Parathyroid adenoma (tissue), 2 donors: ENCODE measurements at regions not wholly inside any gene's neighbourhood (a gene's known extent, or its start where the extent isn't known, plus 50 kb on each side); places are given as distances from the start of the nearest gene placed in this dataset.
A peak's percentile ranks its signal among the peaks of the same experiment; 100 is the strongest.

Experiments
- H2AFZ ChIP-seq: fragments of 300-600 bp; sonication (generic); one replicate; pipeline ENCODE4 v1.7.0; 2017; ENCODE audit warnings: antibody characterized with exemption, mild to moderate bottlenecking
- H3K27ac ChIP-seq: fragments of 300-600 bp; sonication (generic); one replicate; pipeline ENCODE4 v1.7.0; 2017
- H3K27me3 ChIP-seq: fragments of 300-600 bp; sonication (generic); one replicate; pipeline ENCODE4 v1.7.0; 2017; ENCODE audit warnings: low read length; ENCODE audit not compliant: control insufficient read depth, insufficient read depth
- H3K36me3 ChIP-seq: fragments of 300-600 bp; sonication (generic); one replicate; pipeline ENCODE4 v1.7.0; 2017; ENCODE audit warnings: low read length; ENCODE audit not compliant: control insufficient read depth, insufficient read depth
- H3K4me1 ChIP-seq: fragments of 300-600 bp; sonication (generic); one replicate; pipeline ENCODE4 v1.7.0; 2017; ENCODE audit warnings: control low read depth
- H3K4me2 ChIP-seq: fragments of 300-600 bp; sonication (generic); one replicate; pipeline ENCODE4 v1.7.0; 2017; ENCODE audit warnings: low read length
- H3K4me3 ChIP-seq: fragments of 300-600 bp; sonication (generic); one replicate; pipeline ENCODE4 v1.7.0; 2017; ENCODE audit warnings: low read depth, low read length
- H3K79me2 ChIP-seq: fragments of 300-600 bp; sonication (generic); one replicate; pipeline ENCODE4 v1.7.0; 2017; ENCODE audit warnings: control low read depth
- H3K9ac ChIP-seq: fragments of 300-600 bp; sonication (generic); one replicate; pipeline ENCODE4 v1.7.0; 2017; ENCODE audit warnings: mild to moderate bottlenecking
- H3K9me3 ChIP-seq: fragments of 300-600 bp; sonication (generic); one replicate; pipeline ENCODE4 v1.7.0; 2017; ENCODE audit warnings: low read length; ENCODE audit not compliant: control insufficient read depth
- CTCF ChIP-seq: fragments of 300-600 bp; sonication (generic); IDR thresholded peaks from one replicate; pipeline ENCODE4 v1.7.0; 2017; ENCODE audit warnings: antibody characterized with exemption, mild to moderate bottlenecking
- donor health status: primary hyperparathyroidism.

- no peaks in the 10 kb centered on the region for H3K27me3 ChIP-seq
- H3K4me2 ChIP-seq = no peak overlapping the region
These were observed 256.6 kb upstream of the NCKAP5 start for GRCh38 chr2:133824869-133825268.

GRCh38 chr2:133825778-133826177 is 257.5 kb upstream of the NCKAP5 start:
- Histone ChIP-seq H3K36me3 (no peaks in the 10 kb centered on the region), H3K4me2 (no peak overlapping the region), H2AFZ (no peak overlapping the region), H3K4me3 (no peak overlapping the region), H3K27me3 (no peaks in the 10 kb centered on the region), H3K27ac (no peak overlapping the region), H3K4me1 (no peaks in the 10 kb centered on the region), H3K79me2 (no peaks in the 10 kb centered on the region), H3K9ac (no peak overlapping the region), H3K9me3 (no peaks in the 10 kb centered on the region)
- no peak for TF ChIP-seq CTCF

More at GRCh38 chr2:133824869-133825268, 256.6 kb upstream of the NCKAP5 start:
- no peak overlapping the region for H2AFZ ChIP-seq
- H3K4me1 ChIP-seq = no peaks in the 10 kb centered on the region
- H3K9ac ChIP-seq = no peak overlapping the region
- no peaks in the 10 kb centered on the region for H3K36me3 ChIP-seq
- no peaks in the 10 kb centered on the region for H3K9me3 ChIP-seq
- no peak for TF ChIP-seq CTCF
- H3K79me2 ChIP-seq = no peaks in the 10 kb centered on the region
- H3K27ac ChIP-seq = no peak overlapping the region
- H3K4me3 ChIP-seq = no peak overlapping the region

- TF ChIP-seq CTCF = no peak
- no peak overlapping the region for H3K4me2 ChIP-seq
- no peaks in the 10 kb centered on the region for H3K36me3 ChIP-seq
- H3K4me3 ChIP-seq = no peak overlapping the region
- no peaks in the 10 kb centered on the region for H3K27me3 ChIP-seq
- H3K4me1 ChIP-seq = peaks cover 1% of the 10 kb centered on the region
- no peaks in the 10 kb centered on the region for H3K9me3 ChIP-seq
- H3K79me2 ChIP-seq = no peaks in the 10 kb centered on the region
- no peak overlapping the region for H3K9ac ChIP-seq
- no peak overlapping the region for H2AFZ ChIP-seq
- H3K27ac ChIP-seq = no peak overlapping the region
These were observed 260.6 kb upstream of the NCKAP5 start for GRCh38 chr2:133828913-133829312.

- Histone ChIP-seq H3K27ac (no peak overlapping the region), H3K36me3 (no peaks in the 10 kb centered on the region), H3K9me3 (no peaks in the 10 kb centered on the region), H3K9ac (no peak overlapping the region), H3K79me2 (no peaks in the 10 kb centered on the region), H2AFZ (no peak overlapping the region), H3K4me1 (peaks cover 4% of the 10 kb centered on the region), H3K4me3 (no peak overlapping the region), H3K27me3 (no peaks in the 10 kb centered on the region), H3K4me2 (no peak overlapping the region)
- TF ChIP-seq CTCF = no peak
These were observed 261.3 kb upstream of the NCKAP5 start for GRCh38 chr2:133829450-133830020.

GRCh38 chr2:133833746-133834145 is 265.5 kb upstream of the NCKAP5 start:
- H2AFZ ChIP-seq = no peak overlapping the region
- H3K27me3 ChIP-seq = no peaks in the 10 kb centered on the region
- H3K4me1 ChIP-seq = peaks cover 4% of the 10 kb centered on the region
- no peaks in the 10 kb centered on the region for H3K36me3 ChIP-seq
- no peak overlapping the region for H3K4me3 ChIP-seq
- peak overlapping the region; percentile 63 for H3K27ac ChIP-seq
- no peaks in the 10 kb centered on the region for H3K79me2 ChIP-seq
- no peak overlapping the region for H3K9ac ChIP-seq
- no peak overlapping the region for H3K4me2 ChIP-seq
- TF ChIP-seq CTCF = no peak
- no peaks in the 10 kb centered on the region for H3K9me3 ChIP-seq
